ENCODE measurements at regions not wholly inside any gene's neighbourhood (a gene's known extent, or its start where the extent isn't known, plus 50 kb on each side); places are given as distances from the start of the nearest gene placed in this dataset.

DNA sequence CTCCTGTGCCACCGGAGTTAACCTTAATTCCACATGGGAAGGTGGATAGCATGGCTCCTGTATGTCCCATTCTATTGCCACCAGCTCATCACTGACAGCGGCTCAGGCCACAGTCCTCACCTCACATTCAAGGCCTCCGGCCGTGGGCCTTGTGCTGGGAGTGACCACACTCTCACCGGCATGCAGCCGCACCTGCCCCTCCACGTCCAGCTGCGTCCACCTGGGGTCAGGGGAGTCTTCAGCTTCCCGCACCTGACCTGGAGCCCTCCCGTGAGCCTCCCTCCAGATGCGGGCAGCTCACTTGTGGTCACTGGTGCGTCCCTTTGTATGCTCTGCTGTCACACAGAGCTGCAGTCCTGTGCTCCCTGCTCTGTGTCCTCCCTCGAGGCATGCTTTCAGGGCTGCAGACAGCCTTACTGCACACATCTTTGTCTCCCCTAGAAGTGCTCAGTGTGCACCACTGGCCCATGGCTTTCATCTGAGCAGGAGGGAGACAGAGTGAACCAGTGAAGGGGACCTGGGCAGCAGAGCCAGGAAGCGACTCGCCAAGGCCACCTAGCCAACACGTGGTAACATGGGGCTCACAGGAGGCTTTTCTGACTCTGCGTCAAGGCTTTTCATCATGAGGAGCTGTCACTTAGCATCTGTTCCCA, 210.1 kb downstream of the ERCC6L2 start:
- no peak for DNase-seq

- DNase-seq = no peak
These were observed 208.8 kb downstream of the ERCC6L2 start for GRCh38 chr9:96084331-96084734.

DNA sequence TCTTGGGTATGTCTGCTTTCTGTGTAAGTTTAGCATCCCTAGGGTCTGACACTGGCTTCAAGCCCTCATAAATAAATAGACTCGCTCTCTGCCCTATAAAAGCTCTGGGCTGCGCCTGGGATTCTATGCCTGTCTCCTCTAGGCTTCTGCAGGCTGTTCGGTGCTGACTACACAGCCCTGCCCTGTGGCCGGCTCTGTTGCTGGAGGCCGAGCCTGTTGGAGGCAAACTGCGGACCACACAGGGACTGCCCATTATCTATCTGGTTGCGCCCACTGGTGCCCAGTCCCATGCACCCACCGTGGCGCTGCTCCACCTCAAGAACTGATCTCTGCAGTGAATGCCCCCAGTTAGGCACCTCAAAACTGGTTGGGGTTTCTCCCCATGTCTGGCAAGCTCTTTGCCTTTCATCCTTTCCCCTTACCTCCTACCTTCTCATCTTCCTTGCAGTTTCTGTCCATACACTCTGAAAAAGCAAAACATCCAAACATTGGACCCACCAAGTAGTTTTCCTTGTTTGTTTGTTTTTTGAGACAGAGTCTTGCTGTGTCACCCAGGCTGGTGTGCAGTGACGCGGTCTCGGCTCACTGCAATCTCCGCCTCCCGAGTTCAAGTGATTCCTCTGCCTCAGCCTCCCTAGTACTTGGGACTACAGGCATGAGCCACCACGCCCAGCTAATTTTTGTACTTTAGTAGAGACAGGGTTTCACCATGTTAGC, 207.2 kb downstream of the ERCC6L2 start:
- no peak for DNase-seq

DNA sequence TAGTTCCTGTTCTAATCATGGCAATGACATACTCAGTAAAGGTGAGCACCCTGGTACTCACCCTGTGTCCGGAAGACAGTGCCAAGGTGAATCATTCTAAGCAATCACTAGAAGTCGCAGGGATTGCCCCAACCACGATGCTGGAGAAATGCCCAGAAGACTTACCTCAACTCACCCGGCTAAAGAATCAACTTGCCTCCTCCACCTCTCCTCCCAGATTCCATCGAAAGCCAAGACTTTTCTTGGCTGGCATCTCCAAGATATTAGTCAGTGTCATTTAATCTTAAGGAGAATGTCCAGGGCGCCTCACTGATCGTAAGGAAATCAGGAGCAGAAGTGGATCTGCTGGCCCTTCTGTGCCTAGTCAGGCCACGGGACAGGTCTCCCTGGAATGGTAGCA, 204.9 kb downstream of the ERCC6L2 start:
- DNase-seq = no peak

- DNase-seq = no peak
These were observed 204.3 kb downstream of the ERCC6L2 start for GRCh38 chr9:96079779-96080178.

DNA sequence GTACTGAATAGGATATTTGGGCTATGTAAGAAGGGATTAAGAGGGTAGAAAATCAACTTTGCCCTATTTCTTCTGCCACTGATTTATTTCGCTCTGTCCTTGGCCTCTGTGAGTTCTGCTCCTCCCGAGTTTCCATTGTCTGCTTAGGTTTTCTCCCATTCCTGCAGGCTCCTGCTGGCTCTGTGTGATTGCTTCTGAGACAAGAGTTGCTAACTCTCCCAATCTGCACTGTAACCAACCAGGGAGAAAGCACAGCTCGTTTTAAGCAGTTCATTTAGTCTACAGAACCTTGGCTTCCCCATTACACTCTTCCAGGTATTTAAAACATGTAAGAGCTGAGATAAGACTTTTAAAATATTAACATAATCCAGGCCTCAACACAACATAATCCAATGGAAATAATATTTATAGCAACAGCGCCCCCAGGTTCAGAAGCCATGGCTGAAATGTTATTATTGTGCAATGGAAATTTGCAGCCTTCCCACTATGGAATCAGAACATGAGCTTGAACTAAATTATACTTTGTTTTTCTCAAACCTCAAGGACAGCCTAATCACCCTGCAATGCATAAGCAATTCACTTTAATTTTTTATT, 203.5 kb downstream of the ERCC6L2 start:
- DNase-seq = no peak

- DNase-seq = no peak
These were observed 200.3 kb downstream of the ERCC6L2 start for GRCh38 chr9:96075757-96076156.

DNA sequence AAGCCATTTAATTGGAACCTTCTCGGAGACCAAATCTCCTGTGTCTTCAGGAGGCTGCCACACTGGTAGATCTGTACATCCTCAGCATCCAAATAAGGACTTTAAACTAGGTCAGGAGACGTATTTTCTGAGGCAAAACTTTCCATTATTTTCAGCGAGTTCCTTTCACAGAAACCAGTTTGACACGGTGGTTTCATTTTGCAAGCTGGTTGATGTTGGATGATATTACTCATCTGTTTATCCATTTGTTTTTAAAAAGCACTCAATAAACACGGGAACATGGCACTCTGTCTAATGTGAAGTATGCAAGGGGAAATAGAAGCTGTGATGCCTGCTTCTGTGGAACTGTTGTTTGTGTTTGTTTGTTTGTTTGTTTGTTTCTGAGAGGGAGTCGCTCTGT, 199.6 kb downstream of the ERCC6L2 start:
- no peak for DNase-seq

- no peak for DNase-seq
These were observed 198.3 kb downstream of the ERCC6L2 start for GRCh38 chr9:96073531-96074480.

GRCh38 chr9:96072930-96073329, 197.4 kb downstream of the ERCC6L2 start:
- DNase-seq = no peak

DNA sequence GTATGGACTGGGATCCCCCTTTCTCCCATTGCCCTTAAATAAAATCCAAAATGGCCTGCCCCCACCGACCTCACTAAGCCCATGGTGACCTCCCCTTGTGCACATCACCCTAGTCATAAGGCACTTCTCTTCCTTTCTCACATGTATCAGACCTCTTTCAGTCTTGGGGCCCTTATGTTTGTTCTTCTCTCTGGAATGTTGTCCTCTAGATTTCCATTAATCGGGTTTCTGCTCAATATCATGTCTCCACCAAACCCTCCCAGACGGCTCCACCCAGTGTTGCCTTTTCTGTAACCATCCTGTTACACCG, 196.3 kb downstream of the ERCC6L2 start:
- no peak for DNase-seq

DNA sequence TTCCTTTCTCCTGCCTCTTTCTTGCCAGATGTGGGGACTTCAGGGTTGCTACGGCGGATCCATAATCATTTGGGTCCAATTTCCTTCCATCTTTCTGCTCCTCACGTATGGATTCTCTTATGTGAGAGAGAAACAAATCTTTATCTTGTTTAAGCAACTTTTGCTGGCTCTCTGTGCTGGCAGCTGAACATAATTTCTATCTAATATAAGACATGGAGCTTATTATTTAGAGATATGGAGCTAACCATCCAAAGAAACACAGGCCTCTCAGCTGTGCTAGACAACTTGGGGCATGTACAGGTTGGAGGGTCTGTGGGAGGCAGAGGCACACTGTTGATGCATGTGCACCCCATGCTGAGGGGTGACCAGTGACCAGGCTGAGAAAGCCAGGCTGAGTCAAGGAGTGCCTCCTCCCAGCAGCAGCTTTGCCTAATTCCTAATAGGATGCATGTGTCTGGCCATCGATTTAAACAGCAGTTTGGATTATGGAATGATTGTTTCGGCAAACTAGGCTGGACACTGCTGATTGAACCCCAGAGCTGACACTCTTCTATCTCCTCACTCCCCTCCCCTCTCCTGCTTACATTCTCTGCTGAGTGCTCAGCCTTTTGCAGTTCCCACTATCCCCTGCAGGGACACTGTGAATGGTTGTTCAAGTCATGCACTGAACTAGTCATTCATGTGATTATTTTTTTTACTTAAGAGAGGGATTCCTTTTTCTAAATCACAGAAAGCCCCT, 195.8 kb downstream of the ERCC6L2 start:
- no peak for DNase-seq

- DNase-seq = no peak
These were observed 194.2 kb downstream of the ERCC6L2 start for GRCh38 chr9:96069629-96070220.

- no peak for DNase-seq
These were observed 193.0 kb downstream of the ERCC6L2 start for GRCh38 chr9:96068511-96068910.

GRCh38 chr9:96067600-96067999, 192.1 kb downstream of the ERCC6L2 start:
- DNase-seq = no peak

- DNase-seq = no peak
These were observed 191.5 kb downstream of the ERCC6L2 start for GRCh38 chr9:96067004-96067403.

GRCh38 chr9:96065482-96066251, 190.2 kb downstream of the ERCC6L2 start:
- DNase-seq = no peak

GRCh38 chr9:96064826-96065481, 189.5 kb downstream of the ERCC6L2 start:
- DNase-seq = no peak

- DNase-seq = no peak
These were observed 187.4 kb downstream of the ERCC6L2 start for GRCh38 chr9:96062854-96063253.

DNA sequence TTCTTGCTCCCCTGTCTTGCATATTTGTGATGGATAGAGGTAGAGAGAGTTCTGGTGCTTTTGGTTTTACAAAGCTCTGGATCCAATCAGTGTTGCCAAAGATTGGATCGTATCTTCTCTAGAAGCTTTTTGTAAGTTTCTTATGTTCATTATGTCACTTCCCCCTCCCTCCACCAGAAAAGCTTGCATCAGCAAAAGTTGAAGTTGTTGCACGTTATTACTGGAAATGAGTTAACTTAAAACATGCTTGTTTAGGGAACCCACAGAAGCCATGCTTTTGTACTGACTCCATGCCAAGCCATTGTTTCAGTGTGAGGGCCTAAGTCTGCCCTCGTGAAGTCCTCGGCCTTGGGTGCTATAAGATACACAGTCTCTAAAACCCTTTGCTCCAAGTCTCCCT, 186.5 kb downstream of the ERCC6L2 start:
- DNase-seq = no peak

All from NCI-H1694 treated with DMSO at 0.1 percent for 48 hours (cell line).